ENCODE measurements at regions not wholly inside any gene's neighbourhood (a gene's known extent, or its start where the extent isn't known, plus 50 kb on each side); places are given as distances from the start of the nearest gene placed in this dataset.

GRCh38 chr2:67272195-67272594, 124.9 kb upstream of the ETAA1 start:
- DNase-seq = no peak
- intact Hi-C loops (cut with DNase I) = no loop called here

GRCh38 chr2:67277450-67277849, 119.7 kb upstream of the ETAA1 start:
- intact Hi-C loops (cut with DNase I) = no loop called here
- DNase-seq = no peak

GRCh38 chr2:67281101-67281500, 116.0 kb upstream of the ETAA1 start:
- no peak for DNase-seq
- intact Hi-C loops (cut with DNase I) = no loop called here

GRCh38 chr2:67283641-67284040, 113.5 kb upstream of the ETAA1 start:
- DNase-seq = no peak
- intact Hi-C loops (cut with DNase I) = no loop called here

- intact Hi-C loops (cut with DNase I) = no loop called here
- no peak for DNase-seq
These were observed 110.0 kb upstream of the ETAA1 start for GRCh38 chr2:67286981-67287759.

- no peak for DNase-seq
- intact Hi-C loops (cut with DNase I) = no loop called here
These were observed 107.9 kb upstream of the ETAA1 start for GRCh38 chr2:67289271-67289670.

GRCh38 chr2:67289921-67290371, 107.2 kb upstream of the ETAA1 start:
- intact Hi-C loops (cut with DNase I) = no loop called here
- no peak for DNase-seq

GRCh38 chr2:67290451-67291290, 106.5 kb upstream of the ETAA1 start:
- intact Hi-C loops (cut with DNase I) = no loop called here

GRCh38 chr2:67294218-67294617, 102.9 kb upstream of the ETAA1 start:
- DNase-seq = no peak
- intact Hi-C loops (cut with DNase I) = no loop called here

More at GRCh38 chr2:67290451-67291290, 106.5 kb upstream of the ETAA1 start:
- DNase-seq = no peak

GRCh38 chr2:67295406-67295805, 101.7 kb upstream of the ETAA1 start:
- intact Hi-C loops (cut with DNase I) = no loop called here
- peak in 3 of 42 donors; percentile 3 to 8 (median 6) for DNase-seq

- DNase-seq = peak in 17 of 42 donors; percentile 1 to 64 (median 18)
- intact Hi-C loops (cut with DNase I) = no loop called here
These were observed 101.3 kb upstream of the ETAA1 start for GRCh38 chr2:67295851-67296250.

GRCh38 chr2:67304300-67304890, 92.7 kb upstream of the ETAA1 start:
- DNase-seq = no peak
- intact Hi-C loops (cut with DNase I) = no loop called here

GRCh38 chr2:67309281-67309680, 87.9 kb upstream of the ETAA1 start:
- intact Hi-C loops (cut with DNase I) = no loop called here
- no peak for DNase-seq

- DNase-seq = no peak
- intact Hi-C loops (cut with DNase I) = no loop called here
These were observed 85.6 kb upstream of the ETAA1 start for GRCh38 chr2:67311536-67311935.

- intact Hi-C loops (cut with DNase I) = no loop called here
These were observed 84.3 kb upstream of the ETAA1 start for GRCh38 chr2:67312871-67313270.

GRCh38 chr2:67313536-67313935, 83.6 kb upstream of the ETAA1 start:
- intact Hi-C loops (cut with DNase I) = no loop called here
- DNase-seq = no peak

More at GRCh38 chr2:67312871-67313270, 84.3 kb upstream of the ETAA1 start:
- DNase-seq = no peak

- no peak for DNase-seq
- intact Hi-C loops (cut with DNase I) = no loop called here
These were observed 79.1 kb upstream of the ETAA1 start for GRCh38 chr2:67318031-67318430.

GRCh38 chr2:67318563-67318962, 78.6 kb upstream of the ETAA1 start:
- intact Hi-C loops (cut with DNase I) = no loop called here
- DNase-seq = no peak

GRCh38 chr2:67318993-67319481, 78.1 kb upstream of the ETAA1 start:
- intact Hi-C loops (cut with DNase I) = no loop called here
- no peak for DNase-seq

All from head of caudate nucleus (tissue), 42 donors.